Activated CD4-positive, alpha-beta T cell treated with anti-CD3 and anti-CD28 coated beads for 36 hours (primary cell): ENCODE measurements at regions not wholly inside any gene's neighbourhood (a gene's known extent, or its start where the extent isn't known, plus 50 kb on each side); places are given as distances from the start of the nearest gene placed in this dataset.

Source experiments
- ATAC-seq: fragments of 200-7000 bp; cut with Tn5 transposase; one replicate; pipeline ENCODE4 v1.10.0; 2021; ENCODE audit warnings: mild to moderate bottlenecking, moderate library complexity
- CTCF ChIA-PET: fragments of 350-600 bp; sonication (Branson Sonifier 250); formaldehyde crosslinking; loops from one replicate; lab custom pipeline; 2021; ENCODE audit warnings: antibody characterized with exemption; lab: Charles Lee
- POLR2A ChIA-PET: fragments of 350-600 bp; sonication (Branson Sonifier 250); formaldehyde crosslinking; loops from one replicate; lab custom pipeline; 2021; ENCODE audit warnings: antibody characterized with exemption, inconsistent platforms; lab: Charles Lee
- DNase-seq: peaks from one replicate; pipeline ENCODE4 v3.0.0-alpha.2; 2020
- H3K27ac Mint-ChIP-seq: one replicate; pipeline ENCODE4 v1.8.0; 2021; ENCODE audit warnings: mixed read lengths
- H3K27me3 Mint-ChIP-seq: one replicate; pipeline ENCODE4 v1.8.0; 2021; ENCODE audit warnings: mixed read lengths
- H3K36me3 Mint-ChIP-seq: one replicate; pipeline ENCODE4 v1.8.0; 2021; ENCODE audit warnings: low read depth, mixed read lengths
- H3K4me1 Mint-ChIP-seq: one replicate; pipeline ENCODE4 v1.8.0; 2021; ENCODE audit warnings: mixed read lengths
- H3K4me3 Mint-ChIP-seq: one replicate; pipeline ENCODE4 v1.8.0; 2021; ENCODE audit warnings: mild to moderate bottlenecking, moderate library complexity, mixed read lengths
- H3K9me3 Mint-ChIP-seq: one replicate; pipeline ENCODE4 v1.8.0; 2021; ENCODE audit warnings: low read depth, mixed read lengths
- intact Hi-C, 2 experiments: fragments of 100-400 bp; cut with DNase I in 1 of 2; cut with micrococcal nuclease in 1 of 2; formaldehyde crosslinking; loops; one replicate each; pipeline versions ENCODE4 v1.14.2 to v1.15.1; 2022 to 2024; cut with DNase I, micrococcal nuclease

GRCh38 chr22:49380095-49380827 lies 447.4 kb downstream of the BRD1 start:
- intact Hi-C loops: no loop called here
- H3K27me3 Mint-ChIP-seq: peaks cover 35% of the 10 kb centered on the region
- H3K36me3 Mint-ChIP-seq: peaks cover 3% of the 10 kb centered on the region
- CTCF ChIA-PET: no interaction called here
- H3K27ac Mint-ChIP-seq: no peak overlapping the region
- H3K9me3 Mint-ChIP-seq: peaks cover 3% of the 10 kb centered on the region
- POLR2A ChIA-PET: no interaction called here
- no peak overlapping the region for H3K4me3 Mint-ChIP-seq
- no peaks in the 10 kb centered on the region for H3K4me1 Mint-ChIP-seq
- ATAC-seq (no peak), DNase-seq (no peak)

GRCh38 chr22:49377306-49377705 lies 450.4 kb downstream of the BRD1 start:
- no peak overlapping the region for H3K27ac Mint-ChIP-seq
- peaks cover 31% of the 10 kb centered on the region for H3K27me3 Mint-ChIP-seq
- intact Hi-C loops: no loop called here
- no peak for ATAC-seq
- CTCF ChIA-PET: interaction anchor here (0.8 kb wide), 1 partner anchor 13 kb away, joined by 3 read pairs; no protein-coding TSS in a partner anchor
- H3K4me1 Mint-ChIP-seq: no peaks in the 10 kb centered on the region
- DNase-seq: no peak
- no peaks in the 10 kb centered on the region for H3K9me3 Mint-ChIP-seq
- no peaks in the 10 kb centered on the region for H3K36me3 Mint-ChIP-seq
- POLR2A ChIA-PET: no interaction called here
- no peak overlapping the region for H3K4me3 Mint-ChIP-seq

- ChIA-PET POLR2A (no interaction called here), CTCF (interaction anchor here (1.0 kb wide), 1 partner anchor 354 kb away, joined by 5 read pairs; no protein-coding TSS in a partner anchor)
- Mint-ChIP-seq H3K27me3 (peaks cover 16% of the 10 kb centered on the region), H3K9me3 (no peaks in the 10 kb centered on the region), H3K4me1 (no peaks in the 10 kb centered on the region), H3K27ac (no peak overlapping the region), H3K36me3 (no peaks in the 10 kb centered on the region), H3K4me3 (no peak overlapping the region)
- intact Hi-C loops: no loop called here
- no peak for DNase-seq
- ATAC-seq: no peak
Measured at GRCh38 chr22:49373801-49374226, 453.9 kb downstream of the BRD1 start.

- CTCF ChIA-PET: interaction anchor here (1.0 kb wide), 1 partner anchor 355 kb away, joined by 5 read pairs; no protein-coding TSS in a partner anchor
- Mint-ChIP-seq H3K4me3 (no peak overlapping the region), H3K36me3 (no peaks in the 10 kb centered on the region), H3K27me3 (peaks cover 14% of the 10 kb centered on the region), H3K9me3 (no peaks in the 10 kb centered on the region), H3K4me1 (no peaks in the 10 kb centered on the region), H3K27ac (no peak overlapping the region)
- no peak for ATAC-seq
- intact Hi-C loops: no loop called here
- POLR2A ChIA-PET: no interaction called here
- DNase-seq: no peak
Measured at GRCh38 chr22:49373289-49373666, 454.4 kb downstream of the BRD1 start.

DNA sequence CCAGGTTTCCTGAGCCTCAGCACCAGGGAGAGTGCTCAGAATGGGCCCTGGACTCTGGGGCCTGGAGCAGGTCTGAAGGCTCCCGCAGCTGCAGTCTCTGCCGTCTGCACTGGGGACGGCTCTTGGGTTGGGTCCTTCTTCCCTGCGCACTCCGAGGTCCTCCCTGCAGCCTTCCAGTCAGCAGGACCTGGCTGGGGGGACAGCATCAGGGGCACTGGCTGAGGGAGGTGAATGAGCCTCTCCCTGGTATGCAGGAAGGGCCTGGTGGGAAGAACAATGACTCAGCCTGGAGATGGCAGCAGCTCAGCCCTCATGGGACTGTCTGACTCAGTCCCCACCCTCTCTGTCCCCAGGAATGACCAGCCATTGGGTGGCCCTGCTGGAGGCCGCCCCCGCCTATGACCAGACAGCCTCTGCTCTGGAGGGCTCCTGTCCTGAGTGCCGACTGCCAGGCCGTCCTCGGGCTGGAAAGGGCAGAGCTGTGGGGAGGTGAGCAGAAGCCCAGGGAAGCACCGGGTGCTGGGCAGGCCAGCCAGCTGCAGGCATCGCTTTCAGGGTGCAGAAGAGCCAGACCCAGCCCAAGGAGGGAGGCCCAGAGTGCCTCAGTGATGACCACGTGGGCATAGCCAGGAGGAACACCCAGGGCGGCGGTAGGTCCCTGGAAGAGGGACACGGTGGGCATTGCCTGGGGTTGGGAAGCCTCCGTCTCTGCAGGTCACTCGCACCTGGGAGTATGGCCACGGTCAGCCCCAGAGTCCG lies 455.0 kb downstream of the BRD1 start:
- H3K27me3 Mint-ChIP-seq: peaks cover 12% of the 10 kb centered on the region
- no peaks in the 10 kb centered on the region for H3K36me3 Mint-ChIP-seq
- intact Hi-C loops: no loop called here
- CTCF ChIA-PET: interaction anchor here (1.0 kb wide), 1 partner anchor 355 kb away, joined by 5 read pairs; no protein-coding TSS in a partner anchor
- no peaks in the 10 kb centered on the region for H3K4me1 Mint-ChIP-seq
- DNase-seq: no peak
- ATAC-seq: no peak
- H3K27ac Mint-ChIP-seq: no peak overlapping the region
- POLR2A ChIA-PET: no interaction called here
- H3K4me3 Mint-ChIP-seq: no peak overlapping the region
- no peaks in the 10 kb centered on the region for H3K9me3 Mint-ChIP-seq

DNA sequence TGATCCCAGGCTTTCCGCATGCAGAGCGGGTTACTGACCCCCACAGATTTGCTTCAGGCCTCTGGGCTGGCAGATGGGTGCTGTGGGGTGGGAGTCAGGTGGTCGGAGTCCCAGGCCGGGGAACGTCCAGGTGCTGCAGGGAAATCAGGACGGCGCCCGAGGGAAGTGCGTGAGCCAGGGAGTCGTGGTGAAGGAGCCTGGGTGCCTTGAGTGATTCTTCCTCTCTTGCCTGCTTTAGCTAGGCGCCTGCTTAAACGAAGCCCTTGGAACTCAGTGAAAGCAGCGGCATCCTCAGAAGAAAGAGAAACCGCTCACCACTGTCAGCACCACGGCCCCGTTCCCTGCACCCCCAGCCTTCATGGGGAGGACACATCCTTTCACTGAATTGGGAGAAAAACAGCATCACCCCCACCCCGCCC lies 455.6 kb downstream of the BRD1 start:
- POLR2A ChIA-PET: no interaction called here
- DNase-seq (no peak), ATAC-seq (no peak)
- CTCF ChIA-PET: no interaction called here
- H3K4me3 Mint-ChIP-seq: no peak overlapping the region
- no peaks in the 10 kb centered on the region for H3K36me3 Mint-ChIP-seq
- no peaks in the 10 kb centered on the region for H3K4me1 Mint-ChIP-seq
- no peak overlapping the region for H3K27ac Mint-ChIP-seq
- H3K27me3 Mint-ChIP-seq: peaks cover 8% of the 10 kb centered on the region
- no peaks in the 10 kb centered on the region for H3K9me3 Mint-ChIP-seq
- intact Hi-C loops: no loop called here

- no peak for DNase-seq
- H3K27me3 Mint-ChIP-seq: peaks cover 6% of the 10 kb centered on the region
- POLR2A ChIA-PET: no interaction called here
Measured at GRCh38 chr22:49371325-49372110, 456.2 kb downstream of the BRD1 start.

DNA sequence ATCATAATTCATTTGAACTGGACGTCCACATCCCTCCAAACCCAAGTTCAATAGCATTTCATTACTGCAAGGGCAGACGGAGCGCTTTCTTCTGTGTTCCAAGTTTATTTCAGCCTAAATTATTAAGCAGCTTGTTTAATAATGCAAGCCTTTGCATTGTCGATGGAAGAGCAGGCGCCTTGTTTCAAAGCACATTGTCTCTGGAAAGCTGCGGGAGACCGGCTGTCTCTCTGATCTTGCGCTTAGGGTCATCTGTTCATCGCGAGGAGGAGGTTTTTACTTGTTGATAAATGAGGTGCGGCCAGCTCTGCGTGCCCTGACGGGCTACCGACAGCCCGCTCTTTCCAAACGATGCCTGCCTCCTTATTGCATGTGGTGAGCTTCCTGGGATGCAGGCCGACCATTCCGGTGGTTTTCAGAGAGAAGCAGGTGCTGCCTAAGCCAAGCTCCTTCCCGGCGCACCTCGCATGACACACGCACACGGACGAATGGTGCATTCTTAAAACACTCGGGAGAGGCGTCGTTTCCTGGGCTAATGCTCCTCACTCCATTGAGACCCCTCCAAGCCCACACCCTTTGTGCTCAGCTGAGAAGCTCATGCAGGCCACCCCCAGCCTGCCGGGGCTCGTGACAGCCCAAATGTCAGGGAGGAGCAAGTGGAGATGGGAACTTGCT lies 456.9 kb downstream of the BRD1 start:
- Mint-ChIP-seq H3K27me3 (peaks cover 6% of the 10 kb centered on the region), H3K36me3 (no peaks in the 10 kb centered on the region), H3K4me3 (no peak overlapping the region), H3K9me3 (no peaks in the 10 kb centered on the region), H3K27ac (no peak overlapping the region), H3K4me1 (no peaks in the 10 kb centered on the region)
- CTCF ChIA-PET: no interaction called here
- intact Hi-C loops: no loop called here
- POLR2A ChIA-PET: no interaction called here
- ATAC-seq (no peak), DNase-seq (no peak)

More at GRCh38 chr22:49371325-49372110, 456.2 kb downstream of the BRD1 start:
- Mint-ChIP-seq H3K4me3 (no peak overlapping the region), H3K27ac (no peak overlapping the region), H3K36me3 (no peaks in the 10 kb centered on the region), H3K4me1 (no peaks in the 10 kb centered on the region), H3K9me3 (no peaks in the 10 kb centered on the region)
- ATAC-seq: no peak
- CTCF ChIA-PET: no interaction called here
- intact Hi-C loops: no loop called here

- H3K27ac Mint-ChIP-seq: no peak overlapping the region
- ChIA-PET CTCF (no interaction called here), POLR2A (no interaction called here)
- intact Hi-C loops: no loop called here
- H3K9me3 Mint-ChIP-seq: no peaks in the 10 kb centered on the region
- no peak overlapping the region for H3K4me3 Mint-ChIP-seq
- no peaks in the 10 kb centered on the region for H3K4me1 Mint-ChIP-seq
- H3K27me3 Mint-ChIP-seq: peaks cover 6% of the 10 kb centered on the region
- ATAC-seq (no peak), DNase-seq (no peak)
- no peaks in the 10 kb centered on the region for H3K36me3 Mint-ChIP-seq
Measured at GRCh38 chr22:49369726-49370626, 457.7 kb downstream of the BRD1 start.

- ChIA-PET POLR2A (no interaction called here), CTCF (no interaction called here)
- H3K27ac Mint-ChIP-seq: no peak overlapping the region
- H3K36me3 Mint-ChIP-seq: no peaks in the 10 kb centered on the region
- ATAC-seq (no peak), DNase-seq (no peak)
- H3K4me1 Mint-ChIP-seq: no peaks in the 10 kb centered on the region
- H3K9me3 Mint-ChIP-seq: no peaks in the 10 kb centered on the region
- peaks cover 6% of the 10 kb centered on the region for H3K27me3 Mint-ChIP-seq
- H3K4me3 Mint-ChIP-seq: no peak overlapping the region
- intact Hi-C loops: no loop called here
Measured at GRCh38 chr22:49368976-49369725, 458.5 kb downstream of the BRD1 start.
